ENCODE measurements at regions not wholly inside any gene's neighbourhood (a gene's known extent, or its start where the extent isn't known, plus 50 kb on each side); places are given as distances from the start of the nearest gene placed in this dataset.

GRCh38 chr18:34092796-34093195, 131.9 kb downstream of the NOL4 start:
- TF ChIP-seq CTCF (conservative IDR thresholded peaks at IDR 0.05; ENCODE audit: low read depth in 2 of 2) (no peak), REST (IDR thresholded peaks at IDR 0.05; ENCODE audit: unreplicated experiment) (no peak), POLR2AphosphoS5 (IDR thresholded peaks at IDR 0.05; ENCODE audit: low read depth) (no peak), JUNB (IDR thresholded peaks at IDR 0.05; ENCODE audit: unreplicated experiment) (no peak), EZH2 (IDR thresholded peaks at IDR 0.05; ENCODE audit: low read depth, unreplicated experiment) (no peak), EZH2phosphoT487 (IDR thresholded peaks at IDR 0.05; ENCODE audit: unreplicated experiment) (no peak), ETS1 (IDR thresholded peaks at IDR 0.05) (no peak), STAT1 (IDR thresholded peaks at IDR 0.05; ENCODE audit: unreplicated experiment) (no peak), CREB1 (CRISPR knock-in tag; IDR thresholded peaks at IDR 0.05; ENCODE audit: low read depth) (no peak)

Data from GM23338 (cell line).